DND-41 (cell line): ENCODE measurements at regions not wholly inside any gene's neighbourhood (a gene's known extent, or its start where the extent isn't known, plus 50 kb on each side); places are given as distances from the start of the nearest gene placed in this dataset.
"Not testable (repeated sequence)": the region's sequence is repeated elsewhere in the genome, so short reads cannot be mapped to it uniquely, and the experiment has no call there.

ENCODE experiments used
- ATAC-seq: fragments of 200-7000 bp; cut with Tn5 transposase; 3 replicates; pipeline ENCODE4 v1.9.1; 2021; ENCODE audit warnings: low read depth; ENCODE audit not compliant: insufficient read depth
- DNase-seq: peaks from one replicate; pipeline ENCODE4 v3.0.0-alpha.2; 2020
- H2AFZ ChIP-seq: 2 replicates; pipeline ENCODE4 v1.6.0; 2012; ENCODE audit warnings: low read depth, low read length
- H3K27ac ChIP-seq: 2 replicates; pipeline ENCODE4 v1.5.1; 2012; ENCODE audit warnings: low read length, inconsistent platforms
- H3K27me3 ChIP-seq: fragments of 200-600 bp; sonication (generic); 2 replicates; pipeline ENCODE4 v1.6.0; 2012; ENCODE audit warnings: low read length, mild to moderate bottlenecking, inconsistent platforms; ENCODE audit not compliant: insufficient read depth, poor library complexity
- H3K36me3 ChIP-seq: 2 replicates; pipeline ENCODE4 v1.5.1; 2012; ENCODE audit warnings: low read length, inconsistent platforms; ENCODE audit not compliant: insufficient read depth
- H3K4me1 ChIP-seq: 2 replicates; pipeline ENCODE4 v1.5.1; 2012; ENCODE audit warnings: mild to moderate bottlenecking, low read length; ENCODE audit not compliant: insufficient read depth
- H3K4me2 ChIP-seq: 2 replicates; pipeline ENCODE4 v1.6.0; 2012; ENCODE audit warnings: mild to moderate bottlenecking, moderate library complexity, low read length, inconsistent platforms; ENCODE audit not compliant: insufficient read depth
- H3K4me3 ChIP-seq, 2 experiments: fragments of 200-600 bp in 1 of 2; shearing (Covaris generic) in 1 of 2; 2 replicates each; pipeline ENCODE4 v1.5.1; 2012 to 2016; ENCODE audit warnings: inconsistent platforms in 2 of 2, low read length in 2 of 2, mild to moderate bottlenecking in 2 of 2, low read depth in 1 of 2, moderate library complexity in 1 of 2
- H3K79me2 ChIP-seq: 2 replicates; pipeline ENCODE4 v1.6.0; 2012; ENCODE audit warnings: low read length, inconsistent platforms; ENCODE audit not compliant: insufficient read depth
- H3K9ac ChIP-seq: 2 replicates; pipeline ENCODE4 v1.6.0; 2012; ENCODE audit warnings: low read depth, mild to moderate bottlenecking, inconsistent platforms, low read length, moderate library complexity
- H3K9me3 ChIP-seq: 2 replicates; pipeline ENCODE4 v1.5.1; 2012; ENCODE audit warnings: low read length, moderate library complexity, mild to moderate bottlenecking, inconsistent platforms; ENCODE audit not compliant: insufficient read depth, severe bottlenecking
- H4K20me1 ChIP-seq: 2 replicates; pipeline ENCODE4 v1.6.0; 2012; ENCODE audit warnings: low read length; ENCODE audit not compliant: insufficient read depth
- EZH2 ChIP-seq: IDR thresholded peaks from 3 replicates; pipeline ENCODE4 v1.6.1; 2012; ENCODE audit warnings: borderline replicate concordance, low read depth, mild to moderate bottlenecking, moderate library complexity, low read length, inconsistent platforms; ENCODE audit not compliant: severe bottlenecking
- TF ChIP-seq, protein P1 (sequence below): IDR thresholded peaks from 2 replicates; pipeline ENCODE4 v1.5.1; 2012; ENCODE audit warnings: borderline replicate concordance, low read length, moderate library complexity, mild to moderate bottlenecking; ENCODE audit not compliant: poor library complexity, severe bottlenecking; ENCODE audit errors: extremely low read depth

DNA sequence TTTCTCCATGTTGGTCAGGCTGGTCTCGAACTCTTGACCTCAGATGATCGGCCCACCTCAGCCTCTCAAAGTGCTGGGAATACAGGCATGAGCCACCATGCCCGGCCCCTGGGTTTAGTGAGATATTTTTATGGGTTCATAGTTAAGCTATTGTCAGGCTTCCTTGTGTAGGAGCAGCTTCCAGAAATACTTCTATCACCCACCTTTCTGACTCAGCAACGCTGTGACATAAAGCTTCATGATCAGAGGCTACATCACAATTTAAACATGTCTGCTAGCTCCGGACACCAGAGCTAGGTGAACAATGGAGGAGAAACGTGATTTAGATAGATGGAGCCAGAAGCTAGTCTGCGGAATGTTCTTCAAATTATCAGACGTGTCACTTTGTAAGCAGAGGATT lies 295.8 kb upstream of the LYZL1 start:
- Histone ChIP-seq H4K20me1 (no peaks in the 10 kb centered on the region), H3K4me2 (no peak overlapping the region), H3K79me2 (no peaks in the 10 kb centered on the region), H3K27me3 (peaks cover 5% of the 10 kb centered on the region), H3K4me3 (no peak overlapping the region), H3K4me1 (no peaks in the 10 kb centered on the region), H3K27ac (no peak overlapping the region), H2AFZ (no peak overlapping the region), H3K9ac (no peak overlapping the region), H3K9me3 (no peaks in the 10 kb centered on the region), H3K36me3 (no peaks in the 10 kb centered on the region)
- ATAC-seq (no peak), DNase-seq (no peak)
- TF ChIP-seq, protein P1, sequence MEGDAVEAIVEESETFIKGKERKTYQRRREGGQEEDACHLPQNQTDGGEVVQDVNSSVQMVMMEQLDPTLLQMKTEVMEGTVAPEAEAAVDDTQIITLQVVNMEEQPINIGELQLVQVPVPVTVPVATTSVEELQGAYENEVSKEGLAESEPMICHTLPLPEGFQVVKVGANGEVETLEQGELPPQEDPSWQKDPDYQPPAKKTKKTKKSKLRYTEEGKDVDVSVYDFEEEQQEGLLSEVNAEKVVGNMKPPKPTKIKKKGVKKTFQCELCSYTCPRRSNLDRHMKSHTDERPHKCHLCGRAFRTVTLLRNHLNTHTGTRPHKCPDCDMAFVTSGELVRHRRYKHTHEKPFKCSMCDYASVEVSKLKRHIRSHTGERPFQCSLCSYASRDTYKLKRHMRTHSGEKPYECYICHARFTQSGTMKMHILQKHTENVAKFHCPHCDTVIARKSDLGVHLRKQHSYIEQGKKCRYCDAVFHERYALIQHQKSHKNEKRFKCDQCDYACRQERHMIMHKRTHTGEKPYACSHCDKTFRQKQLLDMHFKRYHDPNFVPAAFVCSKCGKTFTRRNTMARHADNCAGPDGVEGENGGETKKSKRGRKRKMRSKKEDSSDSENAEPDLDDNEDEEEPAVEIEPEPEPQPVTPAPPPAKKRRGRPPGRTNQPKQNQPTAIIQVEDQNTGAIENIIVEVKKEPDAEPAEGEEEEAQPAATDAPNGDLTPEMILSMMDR: no peak
- TF ChIP-seq EZH2: no peak

DNA sequence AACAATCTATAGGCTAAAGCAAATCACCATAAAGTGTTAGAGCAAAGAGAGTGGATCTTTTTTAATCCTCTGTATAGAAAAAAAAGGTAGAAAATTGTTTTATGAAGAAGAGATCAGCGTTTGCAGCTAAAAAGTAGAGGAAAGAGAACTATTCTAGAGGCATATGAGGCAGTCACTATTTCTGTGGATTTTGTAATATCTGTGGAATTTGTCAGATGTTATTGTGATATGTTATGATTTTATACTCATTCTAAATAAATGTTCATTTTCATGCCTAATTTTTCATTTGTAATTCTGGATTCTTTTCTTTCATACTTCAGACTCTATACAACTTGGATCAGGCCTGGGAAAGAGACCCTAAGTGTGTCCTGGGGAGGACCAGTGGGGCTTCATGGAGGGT lies 295.0 kb upstream of the LYZL1 start:
- no peak overlapping the region for H2AFZ ChIP-seq
- no peak overlapping the region for H3K9ac ChIP-seq
- H4K20me1 ChIP-seq: no peaks in the 10 kb centered on the region
- no peaks in the 10 kb centered on the region for H3K36me3 ChIP-seq
- no peak for TF ChIP-seq EZH2
- TF ChIP-seq, protein P1: no peak
- H3K79me2 ChIP-seq: no peaks in the 10 kb centered on the region
- H3K27ac ChIP-seq: no peak overlapping the region
- H3K9me3 ChIP-seq: no peaks in the 10 kb centered on the region
- H3K4me3 ChIP-seq: no peak overlapping the region
- H3K27me3 ChIP-seq: peaks cover 5% of the 10 kb centered on the region
- DNase-seq (no peak), ATAC-seq (no peak)
- no peak overlapping the region for H3K4me2 ChIP-seq
- no peaks in the 10 kb centered on the region for H3K4me1 ChIP-seq

DNA sequence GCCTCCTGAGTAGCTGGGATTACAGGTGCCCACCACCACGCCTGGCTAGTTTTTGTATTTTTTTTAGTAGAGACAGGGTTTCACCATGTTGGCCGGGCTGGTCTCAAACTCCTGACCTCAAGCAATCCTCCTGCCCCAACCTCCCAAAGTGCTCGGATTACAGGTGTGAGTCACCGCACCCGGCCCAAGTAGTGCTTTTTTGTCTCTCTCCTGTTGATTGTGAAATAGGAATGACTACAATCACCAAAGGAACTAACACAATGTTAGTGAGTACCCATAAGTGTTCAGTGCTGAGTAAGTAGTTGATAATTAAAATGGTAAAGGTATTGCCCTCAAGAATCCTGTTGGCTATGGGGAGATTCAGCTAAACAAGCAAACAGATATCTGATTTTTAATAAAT lies 294.1 kb upstream of the LYZL1 start:
- not testable (repeated sequence) for H3K36me3 ChIP-seq, H3K79me2 ChIP-seq, H2AFZ ChIP-seq, H3K4me2 ChIP-seq, H3K27ac ChIP-seq, H3K27me3 ChIP-seq, H3K4me3 ChIP-seq, H3K9ac ChIP-seq, H3K9me3 ChIP-seq, DNase-seq, ATAC-seq, H4K20me1 ChIP-seq, H3K4me1 ChIP-seq

DNA sequence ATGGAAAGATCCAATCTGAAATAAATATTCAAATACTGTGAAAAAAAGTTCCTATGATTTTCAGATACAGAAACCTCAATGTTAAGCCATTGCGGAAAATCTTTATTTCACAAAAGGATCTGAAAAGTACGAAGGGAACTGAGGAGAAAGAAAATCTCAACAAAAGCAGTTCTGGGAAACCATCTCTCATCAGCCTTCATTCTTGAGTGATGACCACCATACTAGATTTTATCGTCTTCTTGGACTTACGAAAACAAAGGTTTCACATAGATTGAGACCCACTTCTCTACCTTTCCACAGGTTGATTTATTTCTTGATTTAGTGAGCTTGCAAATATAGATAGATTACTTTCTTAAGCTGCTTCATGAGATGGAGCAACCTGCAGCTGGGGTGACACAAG lies 293.4 kb upstream of the LYZL1 start:
- Histone ChIP-seq H3K36me3 (no peaks in the 10 kb centered on the region), H3K9me3 (no peaks in the 10 kb centered on the region), H3K9ac (no peak overlapping the region), H3K79me2 (no peaks in the 10 kb centered on the region), H2AFZ (no peak overlapping the region), H3K4me3 (no peak overlapping the region), H3K27me3 (peaks cover 5% of the 10 kb centered on the region), H3K4me2 (no peak overlapping the region), H4K20me1 (no peaks in the 10 kb centered on the region), H3K4me1 (no peaks in the 10 kb centered on the region), H3K27ac (no peak overlapping the region)
- no peak for TF ChIP-seq EZH2
- TF ChIP-seq, protein P1: no peak
- no peak for ATAC-seq
- DNase-seq: no peak
